Fibroblast of lung (primary cell): ENCODE measurements at regions not wholly inside any gene's neighbourhood (a gene's known extent, or its start where the extent isn't known, plus 50 kb on each side); places are given as distances from the start of the nearest gene placed in this dataset.

Experiments
- DNase-seq, 2 donors: peaks; one replicate each; pipeline versions ENCODE4 v3.0.0 to v3.0.0-alpha.2; 2010; ENCODE audit warnings: low read depth in 2 of 2
- H2AFZ ChIP-seq: 2 replicates; pipeline ENCODE4 v1.5.1; 2012; ENCODE audit warnings: low read length, control low read depth, inconsistent platforms
- H3K27ac ChIP-seq: 2 replicates; pipeline ENCODE4 v1.5.1; 2011; ENCODE audit warnings: low read length, control low read depth; ENCODE audit not compliant: insufficient read depth
- H3K27me3 ChIP-seq: 2 replicates; pipeline ENCODE4 v1.5.1; 2011; ENCODE audit warnings: mild to moderate bottlenecking, low read length; ENCODE audit not compliant: control insufficient read depth, insufficient read depth
- H3K36me3 ChIP-seq: 2 replicates; pipeline ENCODE4 v1.5.1; 2011; ENCODE audit warnings: low read length; ENCODE audit not compliant: control insufficient read depth, insufficient read depth
- H3K4me1 ChIP-seq: 2 replicates; pipeline ENCODE4 v1.5.1; 2011; ENCODE audit warnings: low read length; ENCODE audit not compliant: control insufficient read depth, insufficient read depth; ENCODE audit errors: extremely low read depth
- H3K4me2 ChIP-seq: 2 replicates; pipeline ENCODE4 v1.5.1; 2011; ENCODE audit warnings: low read length, control low read depth; ENCODE audit not compliant: insufficient read depth; ENCODE audit errors: extremely low read depth
- H3K4me3 ChIP-seq, 4 experiments: fragments of 200-600 bp in 1 of 4; sonication (generic) in 1 of 4; replicated peaks in 1 of 4; 2 replicates each; pipeline ENCODE4 v1.5.1; 2011 to 2016; ENCODE audit warnings: low read length in 4 of 4, low read depth in 3 of 4, mild to moderate bottlenecking in 3 of 4, control low read depth in 2 of 4, inconsistent platforms in 1 of 4, mixed read lengths in 1 of 4; ENCODE audit not compliant: insufficient read depth in 1 of 4; ENCODE audit errors: control extremely low read depth in 1 of 4
- H3K79me2 ChIP-seq: 2 replicates; pipeline ENCODE4 v1.5.1; 2012; ENCODE audit warnings: mild to moderate bottlenecking, low read length, inconsistent platforms; ENCODE audit not compliant: control insufficient read depth, insufficient read depth
- H3K9ac ChIP-seq: 2 replicates; pipeline ENCODE4 v1.5.1; 2011; ENCODE audit warnings: mild to moderate bottlenecking, low read length, control low read depth; ENCODE audit not compliant: insufficient read depth
- H3K9me3 ChIP-seq: 2 replicates; pipeline ENCODE4 v1.5.1; 2012; ENCODE audit warnings: low read depth, low read length; ENCODE audit not compliant: control insufficient read depth, insufficient read depth
- H4K20me1 ChIP-seq: 2 replicates; pipeline ENCODE4 v1.5.1; 2011; ENCODE audit warnings: low read length; ENCODE audit not compliant: control insufficient read depth, insufficient read depth; ENCODE audit errors: extremely low read depth
- CTCF ChIP-seq, 2 donors: IDR thresholded peaks in 1 of 2; conservative IDR thresholded peaks in 1 of 2; 1 replicate in 1 of 2; 2 replicates in 1 of 2; pipeline ENCODE4 v1.5.1; 2011 to 2012; ENCODE audit warnings: low read length in 2 of 2, control low read depth in 1 of 2, inconsistent platforms in 1 of 2, low read depth in 1 of 2, mild to moderate bottlenecking in 1 of 2
- EZH2 ChIP-seq: IDR thresholded peaks from 2 replicates; pipeline ENCODE4 v1.5.1; 2012; ENCODE audit warnings: low read length, control low read depth, mild to moderate bottlenecking; ENCODE audit errors: missing control alignments

- H3K9me3 ChIP-seq = no peaks in the 10 kb centered on the region
- no peaks in the 10 kb centered on the region for H3K79me2 ChIP-seq
- H4K20me1 ChIP-seq = no peaks in the 10 kb centered on the region
- no peak for DNase-seq
- no peaks in the 10 kb centered on the region for H3K4me1 ChIP-seq
- H2AFZ ChIP-seq = no peak overlapping the region
- H3K27me3 ChIP-seq = no peaks in the 10 kb centered on the region
- TF ChIP-seq CTCF (conservative IDR thresholded peaks at IDR 0.05 in 1 of 2, IDR thresholded peaks at IDR 0.05 in 1 of 2; ENCODE audit: low read depth in 1 of 2, low read length in 2 of 2) = no peak
- no peak overlapping the region for H3K9ac ChIP-seq
- H3K36me3 ChIP-seq = no peaks in the 10 kb centered on the region
- no peak overlapping the region for H3K4me3 ChIP-seq
- no peak overlapping the region for H3K4me2 ChIP-seq
- H3K27ac ChIP-seq = no peak overlapping the region
Measured at GRCh38 chr6:81138236-81138635, 614.2 kb downstream of the TENT5A start.

- Histone ChIP-seq H3K9me3 (no peaks in the 10 kb centered on the region), H3K79me2 (no peaks in the 10 kb centered on the region), H3K27ac (no peak overlapping the region), H3K4me2 (no peak overlapping the region), H3K4me1 (no peaks in the 10 kb centered on the region), H3K27me3 (no peaks in the 10 kb centered on the region), H2AFZ (no peak overlapping the region), H3K9ac (no peak overlapping the region), H3K36me3 (no peaks in the 10 kb centered on the region), H3K4me3 (no peak overlapping the region), H4K20me1 (no peaks in the 10 kb centered on the region)
- no peak for DNase-seq
- TF ChIP-seq CTCF (conservative IDR thresholded peaks at IDR 0.05 in 1 of 2, IDR thresholded peaks at IDR 0.05 in 1 of 2; ENCODE audit: low read depth in 1 of 2, low read length in 2 of 2) (no peak), EZH2 (no peak)
Measured at GRCh38 chr6:81130969-81131368, 621.5 kb downstream of the TENT5A start.

GRCh38 chr6:81130061-81130460 lies 622.4 kb downstream of the TENT5A start:
- H3K9ac ChIP-seq = no peak overlapping the region
- H3K9me3 ChIP-seq = no peaks in the 10 kb centered on the region
- H3K4me1 ChIP-seq = no peaks in the 10 kb centered on the region
- no peak overlapping the region for H3K4me2 ChIP-seq
- H4K20me1 ChIP-seq = no peaks in the 10 kb centered on the region
- H3K36me3 ChIP-seq = no peaks in the 10 kb centered on the region
- no peaks in the 10 kb centered on the region for H3K27me3 ChIP-seq
- no peak overlapping the region for H3K27ac ChIP-seq
- H3K4me3 ChIP-seq = no peak overlapping the region
- no peaks in the 10 kb centered on the region for H3K79me2 ChIP-seq
- DNase-seq = no peak
- TF ChIP-seq EZH2 (no peak), CTCF (conservative IDR thresholded peaks at IDR 0.05 in 1 of 2, IDR thresholded peaks at IDR 0.05 in 1 of 2; ENCODE audit: low read depth in 1 of 2, low read length in 2 of 2) (no peak)
- H2AFZ ChIP-seq = no peak overlapping the region
